Fibroblast of skin of left biceps (primary cell): ENCODE measurements at regions not wholly inside any gene's neighbourhood (a gene's known extent, or its start where the extent isn't known, plus 50 kb on each side); places are given as distances from the start of the nearest gene placed in this dataset.

Source experiments
- DNase-seq, 2 experiments: peaks; one replicate each; pipeline ENCODE4 v3.0.0-alpha.2; 2013; ENCODE audit warnings: low read depth in 2 of 2

- peak; percentile 40 to 41 for DNase-seq
Measured at GRCh38 chr3:106392915-106393314, 524.1 kb upstream of the CBLB start.

DNA sequence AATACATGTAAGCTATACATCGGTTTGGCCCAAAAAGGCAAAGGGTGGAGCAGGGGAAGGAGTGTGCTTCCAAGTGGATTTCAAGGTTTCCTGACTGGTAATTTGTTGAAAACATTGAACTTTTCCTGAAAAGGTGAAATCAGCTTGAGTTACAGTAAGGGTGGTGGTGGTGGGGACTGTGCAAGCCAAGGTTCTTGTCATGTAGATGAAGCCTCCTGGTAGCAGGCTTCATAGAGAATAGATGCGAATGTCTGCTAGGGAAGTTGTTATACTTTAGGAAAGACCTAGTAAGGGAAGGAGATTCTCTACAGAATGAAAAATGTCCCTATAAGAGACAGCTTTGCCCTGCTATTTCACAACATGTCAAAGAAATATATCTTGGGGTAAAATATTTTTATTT, 528.2 kb upstream of the CBLB start:
- DNase-seq, result no peak

DNA sequence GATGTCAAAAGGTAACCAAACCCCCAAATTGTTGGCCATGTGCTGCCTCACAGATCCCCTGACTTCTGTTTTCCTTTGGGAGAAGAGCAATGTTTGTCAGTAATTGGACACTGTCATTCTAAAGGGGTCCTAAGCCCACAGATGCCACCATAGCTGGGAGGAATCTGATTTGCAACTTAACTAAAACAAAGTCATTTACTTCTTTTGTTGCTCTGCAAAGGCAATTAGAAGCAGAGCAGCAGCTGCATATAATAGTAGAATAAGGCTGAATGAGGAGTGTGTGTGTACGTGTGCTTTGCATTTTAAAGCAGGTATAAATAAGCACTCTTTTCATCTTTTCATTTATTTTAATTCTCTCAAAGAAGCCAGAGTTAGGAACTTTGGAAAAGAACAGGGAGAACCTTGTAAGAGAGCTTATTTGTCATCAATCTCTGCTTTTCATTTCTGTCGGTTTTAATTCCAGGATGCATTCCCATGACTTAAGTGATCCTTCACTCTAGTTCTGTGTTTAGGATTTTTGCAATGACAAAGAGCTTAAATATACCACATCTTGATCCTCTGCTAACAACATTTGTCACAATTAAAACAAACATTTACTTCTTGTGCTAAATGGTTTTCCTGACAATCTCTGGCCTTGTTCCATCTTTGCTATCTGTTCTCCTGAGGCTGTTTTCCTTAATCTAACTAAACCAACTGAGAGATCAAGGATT, 530.2 kb upstream of the CBLB start:
- no peak for DNase-seq

DNA sequence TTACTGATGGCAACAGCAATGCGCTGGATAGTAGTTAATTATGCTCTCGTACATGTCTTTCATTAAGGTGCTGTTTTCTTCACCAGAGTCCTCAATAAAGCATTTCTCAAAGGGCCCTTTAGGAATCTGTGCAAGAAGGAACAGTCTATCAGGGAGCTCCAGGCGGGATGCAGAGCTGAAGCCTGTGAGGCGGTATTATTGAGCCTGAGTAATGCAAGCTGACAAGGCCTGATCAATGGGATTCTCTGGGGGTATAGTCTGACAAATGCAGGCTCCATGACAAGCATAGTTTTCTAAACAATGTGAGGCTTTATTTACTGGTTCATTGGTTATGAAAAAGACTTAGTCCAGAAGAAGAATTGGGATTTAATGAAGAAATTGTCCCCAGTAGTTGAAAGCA, 530.9 kb upstream of the CBLB start:
- DNase-seq, result no peak

GRCh38 chr3:106401666-106402490, 533.1 kb upstream of the CBLB start:
- no peak for DNase-seq

DNA sequence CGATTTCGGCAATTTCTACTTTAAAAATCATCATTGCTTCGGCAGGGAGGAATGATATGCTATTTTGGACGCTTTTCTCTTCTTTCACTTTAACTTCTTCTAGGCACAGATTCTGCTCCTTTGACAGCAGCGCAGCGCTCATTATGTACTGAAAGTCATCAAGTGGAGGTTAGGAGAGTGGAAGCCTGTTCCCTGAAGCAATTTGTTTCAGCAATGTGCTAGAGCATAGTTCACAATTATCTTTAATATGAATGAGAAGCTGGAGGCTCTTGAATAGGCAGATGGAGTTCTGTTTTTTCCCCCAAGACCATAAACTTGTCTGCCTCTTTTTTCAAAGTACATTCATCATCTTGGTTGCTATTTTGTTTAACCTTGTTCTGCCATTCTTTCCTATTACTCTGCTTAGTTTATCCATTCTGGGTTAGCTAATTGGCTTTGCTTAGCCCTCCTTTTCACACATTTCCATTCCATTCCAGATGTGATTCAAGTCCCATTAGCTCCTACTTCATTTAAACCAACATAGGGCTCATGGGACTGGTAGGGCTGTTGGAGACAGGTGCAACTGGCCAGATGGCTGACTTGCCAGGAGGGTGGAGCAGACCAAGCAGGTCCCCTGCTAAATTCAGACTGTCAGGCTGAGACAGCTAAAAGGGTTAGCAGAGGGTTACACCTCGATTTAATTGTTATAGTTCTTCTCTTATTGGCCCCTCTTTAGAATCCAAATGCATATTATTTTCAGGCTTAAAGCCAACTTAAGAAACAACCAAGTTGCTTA, 534.7 kb upstream of the CBLB start:
- DNase-seq, result no peak

GRCh38 chr3:106413683-106414082, 544.9 kb upstream of the CBLB start:
- no peak for DNase-seq

- DNase-seq, result no peak
Measured at GRCh38 chr3:106420628-106421027, 551.8 kb upstream of the CBLB start.

DNA sequence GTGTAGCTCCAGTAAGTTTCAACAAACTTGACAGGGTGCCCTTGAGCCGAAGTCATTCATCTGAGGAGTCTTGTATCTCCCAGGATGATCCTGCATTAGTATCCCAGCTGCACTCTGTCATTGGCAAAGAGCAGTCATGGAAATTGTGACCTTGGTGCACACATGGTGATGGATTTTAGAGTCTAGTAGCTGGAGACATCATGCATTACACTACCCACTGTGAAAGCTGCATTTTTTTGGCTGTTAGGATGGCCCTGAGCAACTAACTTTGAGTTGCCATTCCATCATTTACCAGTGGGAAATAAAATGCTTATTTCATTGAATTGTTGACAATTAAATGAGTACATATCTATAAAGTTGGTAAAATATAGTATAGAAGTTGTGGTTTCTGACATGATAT, 552.6 kb upstream of the CBLB start:
- no peak for DNase-seq

DNA sequence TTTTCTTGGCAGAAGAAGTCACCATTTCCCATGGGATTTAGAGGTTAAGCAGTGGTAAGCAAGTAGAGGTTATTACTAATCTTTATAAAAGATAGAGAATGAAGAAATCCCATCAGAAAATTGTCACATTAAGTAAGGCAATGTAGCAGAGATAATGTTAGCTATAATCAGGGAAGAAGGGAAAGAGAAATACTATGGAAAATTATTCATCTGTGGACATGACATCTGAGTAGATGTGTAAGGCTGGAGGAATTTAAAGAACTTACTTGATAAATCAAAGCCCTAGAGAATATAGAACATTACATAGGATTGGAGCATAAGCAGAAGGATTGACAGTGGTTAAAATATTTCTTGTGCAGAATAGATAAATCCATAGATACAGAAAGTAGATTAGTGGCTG, 553.1 kb upstream of the CBLB start:
- DNase-seq, result peak; percentile 39 to 54

DNA sequence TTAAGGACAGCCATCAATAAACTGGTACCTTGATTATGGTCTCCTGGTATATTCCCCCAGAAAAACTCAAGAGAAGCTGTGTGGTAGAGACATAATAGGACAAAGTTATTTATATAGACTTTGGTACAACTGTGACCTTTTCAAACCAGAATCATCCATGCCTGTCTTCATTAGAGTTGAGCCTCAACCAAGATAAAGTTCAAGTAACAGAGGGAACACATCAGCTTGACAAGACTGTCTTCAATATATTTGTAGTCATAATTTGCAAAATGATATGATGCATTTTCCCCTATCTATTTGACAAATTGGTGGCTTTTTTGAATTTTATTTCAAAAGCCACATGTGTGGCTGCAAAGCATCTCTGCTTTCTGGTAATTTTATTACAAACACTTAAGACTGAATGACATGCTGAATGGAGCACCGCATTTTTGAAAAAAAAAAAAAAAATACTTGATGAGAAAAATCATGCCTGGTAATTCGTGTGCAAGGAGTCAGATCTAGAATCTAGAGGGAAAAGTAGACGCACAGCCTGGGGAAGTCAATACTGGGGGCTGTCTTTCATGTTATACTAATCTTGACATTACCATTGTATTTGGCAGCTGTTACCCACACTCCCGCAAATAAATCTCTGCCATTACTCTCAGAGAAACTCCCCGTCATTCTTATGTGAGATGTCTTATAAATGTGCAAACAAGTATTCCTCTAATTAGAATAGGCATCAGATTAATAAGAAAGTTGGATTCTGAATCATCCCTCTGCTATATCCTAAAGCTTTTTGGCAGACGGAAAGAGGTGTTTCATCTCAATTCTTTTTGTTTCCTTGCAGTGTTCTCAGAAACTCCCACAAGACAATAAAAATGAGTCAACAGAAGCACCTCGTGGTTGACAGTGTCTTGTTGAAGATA, 554.8 kb upstream of the CBLB start:
- no peak for DNase-seq

GRCh38 chr3:106425026-106425425, 556.2 kb upstream of the CBLB start:
- peak; percentile 76 to 79 for DNase-seq

DNA sequence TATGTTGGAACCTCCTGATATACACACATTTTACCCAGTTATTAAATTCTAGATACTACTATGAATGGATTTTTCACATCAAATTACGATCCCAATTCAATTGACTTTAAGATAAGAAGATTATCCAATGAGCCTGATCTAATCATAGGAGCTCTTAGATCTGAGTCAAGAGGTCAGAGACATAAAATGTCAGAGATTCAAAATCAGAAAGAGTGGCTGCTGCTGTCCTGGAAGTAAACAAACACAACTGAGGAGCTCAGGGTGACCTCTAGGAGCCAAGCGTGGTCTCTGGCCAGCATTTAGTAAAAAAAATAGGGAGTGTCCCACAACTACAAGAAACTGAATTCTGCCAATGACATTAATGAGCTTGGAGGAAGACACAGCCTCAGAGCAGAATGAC, 557.1 kb upstream of the CBLB start:
- no peak for DNase-seq

DNA sequence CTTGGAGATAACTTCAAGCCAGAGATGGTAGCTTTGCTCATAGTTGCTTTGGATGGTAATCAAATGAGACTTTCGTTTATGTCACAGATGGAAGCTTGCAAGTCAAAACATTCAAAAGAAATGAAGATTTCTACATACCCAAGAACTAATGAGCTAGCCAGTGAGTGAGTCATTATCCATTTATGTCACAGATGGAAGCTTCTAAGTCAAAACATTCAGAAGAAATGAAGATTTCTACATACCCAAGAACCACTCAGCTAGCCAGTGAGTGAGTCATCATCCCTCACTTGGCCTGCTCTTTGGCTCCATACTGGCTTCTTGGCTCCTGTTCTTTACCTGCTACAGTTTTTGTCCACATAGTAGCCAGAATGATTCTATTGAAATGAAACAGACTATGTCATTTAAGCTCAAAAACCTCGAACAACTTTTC, 559.8 kb upstream of the CBLB start:
- DNase-seq, result peak; percentile 98

DNA sequence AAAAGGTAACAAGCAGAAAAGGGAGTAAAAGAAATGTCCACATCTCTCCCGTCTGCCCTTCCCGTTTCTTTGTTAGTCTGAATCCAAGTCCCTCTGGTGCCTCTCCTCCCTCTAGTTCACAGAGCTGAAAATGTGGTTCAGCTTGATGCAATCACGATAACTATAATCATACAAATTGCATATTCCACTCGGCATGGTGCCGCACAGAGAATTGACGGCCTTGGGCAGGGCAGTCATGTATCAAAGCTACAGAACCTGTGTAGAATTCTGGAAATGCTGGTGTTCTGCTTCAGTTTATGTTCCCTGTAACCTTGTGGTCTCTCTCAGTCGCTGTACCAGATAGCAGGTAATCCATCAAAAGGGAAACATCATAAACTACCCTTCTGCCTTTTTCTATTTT, 562.9 kb upstream of the CBLB start:
- DNase-seq, result no peak

DNA sequence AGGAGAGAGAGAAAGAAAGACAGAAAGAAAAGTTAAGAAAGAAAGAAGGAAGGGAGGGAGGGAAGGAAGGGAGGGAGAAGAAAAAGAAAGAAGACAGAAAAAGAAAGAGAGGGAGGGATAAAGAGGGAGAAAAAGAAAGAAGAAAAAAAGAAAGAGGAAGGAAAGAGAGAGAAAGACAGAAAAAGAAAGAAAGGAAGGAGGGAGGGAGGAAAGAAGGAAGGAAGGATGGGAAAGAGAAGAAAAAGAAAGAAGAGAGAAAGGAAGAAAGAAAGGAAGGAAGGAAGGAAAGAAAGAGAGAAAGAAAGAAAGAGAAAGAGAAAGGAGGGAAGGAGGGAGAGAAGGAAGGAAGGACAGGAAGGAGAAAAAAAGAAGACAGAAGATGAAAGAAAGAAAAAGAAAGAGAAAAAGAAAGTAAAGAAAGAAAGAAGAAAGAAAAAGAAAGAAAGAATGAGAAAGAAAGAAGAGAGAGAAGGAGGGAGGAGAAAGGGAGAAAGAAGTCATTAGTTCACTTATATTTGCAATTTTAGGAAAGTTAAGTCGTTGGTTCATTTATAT, 567.2 kb upstream of the CBLB start:
- no peak for DNase-seq

- no peak for DNase-seq
Measured at GRCh38 chr3:106438887-106439286, 570.1 kb upstream of the CBLB start.

DNA sequence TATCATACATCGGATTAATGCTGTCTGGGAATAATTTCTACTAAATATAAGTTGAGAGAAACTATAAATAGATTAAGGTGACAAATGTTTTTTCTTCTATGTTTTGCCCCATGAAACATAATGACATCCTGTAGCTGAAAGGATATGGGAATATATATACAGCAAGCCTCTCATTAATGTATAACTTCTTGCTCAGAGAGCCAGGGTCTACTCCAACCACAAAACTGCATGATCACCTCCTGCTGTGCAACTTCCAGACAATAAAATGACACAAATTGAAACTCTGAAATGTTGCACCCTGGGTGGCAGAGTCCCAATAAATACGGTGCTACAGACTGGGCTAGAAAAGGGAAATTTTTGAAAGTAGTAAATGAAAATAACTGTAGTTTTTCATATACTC, 571.9 kb upstream of the CBLB start:
- DNase-seq, result no peak

DNA sequence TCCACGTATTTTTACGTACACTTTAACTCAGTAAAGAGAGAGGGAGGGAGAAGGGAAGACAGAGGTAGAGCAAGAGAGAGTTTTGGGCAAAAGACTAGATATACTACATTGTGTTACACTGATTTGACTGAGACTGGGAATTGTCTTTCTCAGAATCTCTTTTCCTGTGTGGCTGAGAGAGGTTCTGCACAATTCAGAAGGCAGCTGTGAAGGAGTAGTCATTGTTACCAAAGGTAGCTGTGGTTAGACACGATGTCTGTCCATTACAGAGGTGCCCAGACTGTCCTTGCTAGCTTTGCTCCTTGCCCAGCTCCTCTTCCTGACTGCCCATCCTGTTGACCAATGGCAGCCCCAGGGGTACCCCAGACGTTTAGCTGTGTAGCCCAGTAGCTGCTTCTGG, 577.5 kb upstream of the CBLB start:
- DNase-seq, result no peak

DNA sequence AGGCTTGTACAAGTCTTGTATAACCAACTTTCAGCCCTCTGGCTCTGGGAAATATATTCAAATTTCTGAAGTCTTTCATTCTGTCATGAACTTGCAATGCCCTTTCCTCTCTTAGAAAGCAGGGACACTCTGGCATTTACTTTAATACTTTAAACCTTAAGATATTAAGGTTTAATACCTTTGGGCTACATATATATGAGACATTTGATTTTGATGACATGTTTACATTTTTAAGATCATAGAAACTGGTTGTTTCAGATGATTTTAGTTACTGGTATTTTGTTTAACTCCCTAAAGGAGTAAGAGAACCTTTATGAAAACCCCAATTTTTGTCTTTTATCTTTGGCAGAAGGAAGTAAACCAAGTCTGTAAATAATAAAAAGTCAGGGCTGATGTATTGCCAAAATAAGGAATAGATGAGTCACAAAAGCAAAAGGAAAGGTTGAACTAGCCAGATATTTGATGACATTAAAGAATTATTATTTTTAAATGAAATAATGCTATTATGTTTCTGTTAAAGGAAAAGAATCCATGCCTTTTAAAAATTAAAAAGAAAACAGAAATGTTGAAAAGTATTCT, 579.0 kb upstream of the CBLB start:
- no peak for DNase-seq
